Activated CD4-positive, alpha-beta T cell treated with anti-CD3 and anti-CD28 coated beads, Interleukin-2, amount 10 ng/mL, durations not matched to agents 7 days and 5 days (primary cell): ENCODE measurements at regions not wholly inside any gene's neighbourhood (a gene's known extent, or its start where the extent isn't known, plus 50 kb on each side); places are given as distances from the start of the nearest gene placed in this dataset.

ENCODE experiments used
- CTCF ChIA-PET: fragments of 350-600 bp; sonication (Branson Sonifier 250); formaldehyde crosslinking; loops from one replicate; lab custom pipeline; 2021; ENCODE audit warnings: antibody characterized with exemption; lab: Charles Lee
- POLR2A ChIA-PET: fragments of 350-600 bp; sonication (Branson Sonifier 250); formaldehyde crosslinking; loops from one replicate; lab custom pipeline; 2021; ENCODE audit warnings: antibody characterized with exemption; lab: Charles Lee
- DNase-seq: peaks from one replicate; pipeline ENCODE4 v3.0.0-alpha.2; 2020
- H3K27ac Mint-ChIP-seq: one replicate; pipeline ENCODE4 v1.8.0; 2021; ENCODE audit warnings: mild to moderate bottlenecking, moderate library complexity, mixed read lengths
- H3K27me3 Mint-ChIP-seq: one replicate; pipeline ENCODE4 v1.8.0; 2021; ENCODE audit warnings: mixed read lengths
- H3K36me3 Mint-ChIP-seq: one replicate; pipeline ENCODE4 v1.8.0; 2021; ENCODE audit warnings: low read depth, mixed read lengths
- H3K4me1 Mint-ChIP-seq: one replicate; pipeline ENCODE4 v1.8.0; 2021; ENCODE audit warnings: mixed read lengths
- H3K4me3 Mint-ChIP-seq: one replicate; pipeline ENCODE4 v1.8.0; 2021; ENCODE audit warnings: mild to moderate bottlenecking, moderate library complexity, mixed read lengths
- H3K9me3 Mint-ChIP-seq: one replicate; pipeline ENCODE4 v1.8.0; 2021; ENCODE audit warnings: mixed read lengths

DNA sequence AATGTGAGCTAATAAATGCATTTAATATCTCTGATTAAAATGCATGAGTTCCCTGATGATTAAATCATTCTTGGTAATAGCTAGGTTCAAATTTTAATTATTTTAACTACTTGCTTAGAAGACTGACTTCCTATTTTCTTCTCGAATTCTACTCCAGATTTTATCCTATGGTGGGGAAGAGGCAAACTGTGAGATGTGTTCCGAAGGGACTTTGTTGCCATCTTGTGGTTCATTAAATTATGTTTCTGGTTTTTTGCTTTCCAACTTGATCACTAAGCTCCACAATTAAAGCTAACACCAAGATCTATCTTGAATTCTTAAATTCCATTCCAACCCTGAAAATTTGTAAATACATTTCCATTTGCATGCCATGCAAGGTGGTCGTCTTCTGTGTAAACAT is 538.4 kb upstream of the PCDH20 start:
- no peak for DNase-seq
- Mint-ChIP-seq H3K9me3 (no peaks in the 10 kb centered on the region), H3K36me3 (no peaks in the 10 kb centered on the region), H3K27me3 (no peaks in the 10 kb centered on the region), H3K4me3 (no peak overlapping the region), H3K4me1 (no peaks in the 10 kb centered on the region), H3K27ac (no peak overlapping the region)
- ChIA-PET POLR2A (no interaction called here), CTCF (no interaction called here)

- H3K36me3 Mint-ChIP-seq, result no peaks in the 10 kb centered on the region
- no peak overlapping the region for H3K4me3 Mint-ChIP-seq
- no peaks in the 10 kb centered on the region for H3K9me3 Mint-ChIP-seq
- no peaks in the 10 kb centered on the region for H3K4me1 Mint-ChIP-seq
- DNase-seq, result no peak
- no peak overlapping the region for H3K27ac Mint-ChIP-seq
- H3K27me3 Mint-ChIP-seq, result no peaks in the 10 kb centered on the region
- ChIA-PET POLR2A (no interaction called here), CTCF (no interaction called here)
These were observed 535.2 kb upstream of the PCDH20 start for GRCh38 chr13:61950828-61951227.

GRCh38 chr13:61944329-61944929 is 528.8 kb upstream of the PCDH20 start:
- CTCF ChIA-PET, result no interaction called here

GRCh38 chr13:61935710-61936109 is 520.1 kb upstream of the PCDH20 start:
- Mint-ChIP-seq H3K27me3 (no peaks in the 10 kb centered on the region), H3K9me3 (no peaks in the 10 kb centered on the region), H3K27ac (no peak overlapping the region), H3K4me3 (no peak overlapping the region), H3K4me1 (no peaks in the 10 kb centered on the region), H3K36me3 (no peaks in the 10 kb centered on the region)
- CTCF ChIA-PET, result no interaction called here
- POLR2A ChIA-PET, result no interaction called here
- DNase-seq, result no peak

More at GRCh38 chr13:61944329-61944929, 528.8 kb upstream of the PCDH20 start:
- H3K27ac Mint-ChIP-seq, result no peak overlapping the region
- no peaks in the 10 kb centered on the region for H3K27me3 Mint-ChIP-seq
- no peak overlapping the region for H3K4me3 Mint-ChIP-seq
- H3K9me3 Mint-ChIP-seq, result peaks cover 2% of the 10 kb centered on the region
- no peak for DNase-seq
- POLR2A ChIA-PET, result no interaction called here
- no peaks in the 10 kb centered on the region for H3K36me3 Mint-ChIP-seq
- H3K4me1 Mint-ChIP-seq, result no peaks in the 10 kb centered on the region

DNA sequence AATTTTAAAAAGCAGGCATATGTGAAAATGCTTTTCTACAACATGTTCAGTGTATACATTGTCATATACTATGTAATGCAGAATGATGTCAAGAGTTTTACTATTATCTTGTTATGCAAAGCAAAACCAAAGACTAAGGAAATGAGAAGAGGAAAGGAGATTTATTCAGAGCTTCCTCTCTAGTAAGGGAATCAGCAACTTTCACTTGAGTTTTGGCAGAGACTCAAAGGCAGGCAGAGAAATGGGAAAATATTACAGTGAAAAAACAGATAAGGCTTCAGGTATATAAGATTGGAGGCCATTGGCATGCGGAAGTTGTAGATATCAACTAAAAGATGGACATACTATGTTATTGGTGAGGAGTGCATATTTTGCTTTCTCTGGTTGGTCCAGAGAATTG is 512.0 kb upstream of the PCDH20 start:
- Mint-ChIP-seq H3K36me3 (no peaks in the 10 kb centered on the region), H3K4me1 (no peaks in the 10 kb centered on the region), H3K4me3 (no peak overlapping the region), H3K9me3 (peaks cover 7% of the 10 kb centered on the region), H3K27me3 (no peaks in the 10 kb centered on the region), H3K27ac (no peak overlapping the region)
- POLR2A ChIA-PET, result no interaction called here
- CTCF ChIA-PET, result no interaction called here
- no peak for DNase-seq

DNA sequence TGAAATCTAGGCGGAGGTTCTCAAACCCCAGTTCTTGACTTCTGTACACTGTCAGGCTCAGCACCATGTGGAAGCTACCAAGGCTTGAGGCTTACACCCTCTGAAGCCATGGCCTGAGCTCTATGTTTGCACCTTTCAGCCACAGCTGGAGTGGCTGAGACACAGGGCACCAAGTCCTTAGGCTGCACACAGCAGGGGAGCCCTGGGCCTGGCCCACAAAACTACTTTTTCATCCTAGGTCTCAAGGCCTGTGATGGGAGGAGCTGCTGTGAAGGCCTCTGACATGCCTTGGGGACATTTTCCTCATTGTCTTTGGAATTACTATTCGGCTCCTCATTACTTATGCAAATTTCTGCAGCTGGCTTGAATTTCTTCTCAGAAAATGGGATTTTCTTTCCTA is 503.2 kb upstream of the PCDH20 start:
- Mint-ChIP-seq H3K36me3 (no peaks in the 10 kb centered on the region), H3K4me1 (no peaks in the 10 kb centered on the region), H3K9me3 (peaks cover 8% of the 10 kb centered on the region), H3K4me3 (no peak overlapping the region), H3K27ac (no peak overlapping the region), H3K27me3 (no peaks in the 10 kb centered on the region)
- DNase-seq, result no peak
- CTCF ChIA-PET, result no interaction called here
- POLR2A ChIA-PET, result no interaction called here

DNA sequence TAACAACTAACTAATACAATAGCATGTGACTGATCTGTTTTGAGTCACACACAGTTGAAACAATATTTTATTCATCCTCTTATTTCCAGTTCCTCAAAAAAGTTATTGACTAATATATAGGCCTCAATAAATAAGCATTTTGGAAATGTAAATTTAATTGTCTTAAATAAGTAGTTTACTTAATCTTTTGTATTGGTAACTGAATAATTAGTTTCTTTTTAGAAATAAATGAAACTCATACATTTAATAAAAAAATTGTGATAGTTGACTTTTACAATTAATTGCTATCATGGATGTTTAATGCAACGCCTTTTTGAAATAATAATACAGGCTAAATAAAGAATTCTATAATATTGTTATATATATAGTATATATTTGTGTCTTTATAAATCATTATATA is 500.8 kb upstream of the PCDH20 start:
- H3K4me3 Mint-ChIP-seq, result no peak overlapping the region
- H3K27me3 Mint-ChIP-seq, result no peaks in the 10 kb centered on the region
- no peak for DNase-seq
- no peaks in the 10 kb centered on the region for H3K36me3 Mint-ChIP-seq
- H3K4me1 Mint-ChIP-seq, result no peaks in the 10 kb centered on the region
- ChIA-PET POLR2A (no interaction called here), CTCF (no interaction called here)
- no peak overlapping the region for H3K27ac Mint-ChIP-seq
- H3K9me3 Mint-ChIP-seq, result peaks cover 5% of the 10 kb centered on the region

- Mint-ChIP-seq H3K4me3 (no peak overlapping the region), H3K4me1 (no peaks in the 10 kb centered on the region), H3K36me3 (no peaks in the 10 kb centered on the region), H3K9me3 (no peaks in the 10 kb centered on the region), H3K27ac (no peak overlapping the region), H3K27me3 (no peaks in the 10 kb centered on the region)
- POLR2A ChIA-PET, result no interaction called here
- no peak for DNase-seq
- CTCF ChIA-PET, result no interaction called here
These were observed 497.5 kb upstream of the PCDH20 start for GRCh38 chr13:61913183-61913582.

DNA sequence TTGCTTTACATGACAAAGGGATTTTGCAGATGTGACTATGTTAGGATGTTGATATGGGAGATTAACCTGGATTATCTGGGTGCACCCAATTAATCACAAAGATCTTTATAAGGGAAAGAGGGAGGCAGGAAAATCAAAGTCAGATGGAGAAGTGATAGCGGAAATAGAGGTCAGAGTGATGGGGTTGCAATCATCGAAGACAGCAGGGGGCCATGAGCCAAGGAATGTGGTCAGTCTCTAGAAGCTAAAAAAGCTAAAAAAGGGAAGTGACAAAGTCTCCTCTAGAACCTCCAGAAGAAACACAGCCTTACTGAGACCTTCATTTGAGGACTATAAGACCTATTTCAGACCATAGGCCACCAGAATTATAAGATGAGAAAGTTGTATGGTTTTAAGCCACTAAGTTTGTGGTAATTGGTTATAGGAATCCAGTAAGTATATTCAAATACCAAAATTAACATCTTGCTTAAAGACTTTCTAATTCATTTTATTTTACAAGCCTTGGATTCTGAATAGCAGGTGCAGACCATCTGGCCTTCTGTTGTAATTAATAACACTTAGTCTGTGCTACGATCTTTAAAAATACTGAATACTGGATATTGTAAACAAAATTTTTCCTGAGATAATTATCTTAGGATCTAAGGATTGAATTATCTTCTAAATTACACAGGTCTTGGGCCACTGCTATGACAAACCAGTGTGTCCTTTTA is 493.4 kb upstream of the PCDH20 start:
- H3K27ac Mint-ChIP-seq, result no peak overlapping the region
- no peaks in the 10 kb centered on the region for H3K27me3 Mint-ChIP-seq
- DNase-seq, result no peak
- no peaks in the 10 kb centered on the region for H3K4me1 Mint-ChIP-seq
- ChIA-PET CTCF (no interaction called here), POLR2A (no interaction called here)
- peaks cover 4% of the 10 kb centered on the region for H3K9me3 Mint-ChIP-seq
- no peaks in the 10 kb centered on the region for H3K36me3 Mint-ChIP-seq
- no peak overlapping the region for H3K4me3 Mint-ChIP-seq

- Mint-ChIP-seq H3K9me3 (peaks cover 4% of the 10 kb centered on the region), H3K27ac (no peak overlapping the region), H3K4me3 (no peak overlapping the region), H3K36me3 (no peaks in the 10 kb centered on the region), H3K27me3 (no peaks in the 10 kb centered on the region), H3K4me1 (no peaks in the 10 kb centered on the region)
- CTCF ChIA-PET, result no interaction called here
- no peak for DNase-seq
- POLR2A ChIA-PET, result interaction anchor here (0.7 kb wide), 1 partner anchor 253 kb away, joined by 4 read pairs; no protein-coding TSS in a partner anchor
These were observed 489.4 kb upstream of the PCDH20 start for GRCh38 chr13:61905054-61905453.

DNA sequence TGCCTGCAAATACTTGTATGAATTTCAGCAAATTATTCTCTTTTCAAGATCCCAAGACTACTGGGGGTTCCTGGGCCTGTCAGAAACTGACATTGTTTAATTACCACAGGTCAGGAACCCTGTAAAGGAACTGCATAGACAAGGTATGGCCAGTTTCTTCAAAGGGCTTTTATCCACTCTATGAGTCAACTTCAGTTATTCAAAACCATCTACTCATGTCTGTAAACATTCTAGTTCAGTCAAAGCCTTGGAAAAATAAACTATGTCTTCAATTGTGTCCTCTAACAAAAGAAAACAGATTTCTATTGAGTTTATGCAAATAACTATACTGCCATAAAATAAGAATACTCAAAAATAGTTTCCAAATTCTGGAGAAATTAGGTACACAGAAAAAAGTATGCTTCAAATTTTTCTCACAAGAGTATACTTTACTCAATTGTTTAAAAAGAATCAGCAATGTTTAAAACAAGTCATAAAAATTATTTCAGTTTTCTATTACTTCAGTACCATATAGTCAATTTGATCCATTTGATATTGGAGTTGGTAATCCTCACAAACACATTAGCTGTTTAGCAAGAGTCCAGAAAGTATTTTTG is 486.4 kb upstream of the PCDH20 start:
- no peaks in the 10 kb centered on the region for H3K36me3 Mint-ChIP-seq
- H3K27ac Mint-ChIP-seq, result no peak overlapping the region
- no peaks in the 10 kb centered on the region for H3K4me1 Mint-ChIP-seq
- H3K9me3 Mint-ChIP-seq, result no peaks in the 10 kb centered on the region
- no peak overlapping the region for H3K4me3 Mint-ChIP-seq
- POLR2A ChIA-PET, result no interaction called here
- no peak for DNase-seq
- no peaks in the 10 kb centered on the region for H3K27me3 Mint-ChIP-seq
- CTCF ChIA-PET, result no interaction called here

GRCh38 chr13:61900033-61900432 is 484.4 kb upstream of the PCDH20 start:
- H3K9me3 Mint-ChIP-seq, result no peaks in the 10 kb centered on the region
- no peak for DNase-seq
- H3K4me1 Mint-ChIP-seq, result no peaks in the 10 kb centered on the region
- H3K27me3 Mint-ChIP-seq, result no peaks in the 10 kb centered on the region
- H3K36me3 Mint-ChIP-seq, result no peaks in the 10 kb centered on the region
- H3K4me3 Mint-ChIP-seq, result no peak overlapping the region
- H3K27ac Mint-ChIP-seq, result no peak overlapping the region
- CTCF ChIA-PET, result no interaction called here
- POLR2A ChIA-PET, result no interaction called here

DNA sequence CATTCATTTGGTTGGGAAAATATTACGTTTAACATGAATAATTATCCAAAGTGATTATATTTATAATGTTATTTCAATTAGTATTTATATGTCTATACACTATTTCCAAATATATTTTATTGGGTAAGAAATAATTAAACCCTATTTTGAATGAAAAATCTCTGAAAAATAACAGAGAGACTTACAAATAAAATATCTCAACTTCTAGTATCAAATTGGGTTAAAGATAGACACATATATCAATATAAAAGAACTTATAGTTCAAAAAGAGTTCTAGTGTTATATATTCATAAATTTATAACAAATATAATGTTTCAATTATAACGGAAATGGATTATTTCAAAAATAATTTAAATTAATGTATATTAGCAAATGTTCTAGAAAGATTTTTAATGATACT is 482.6 kb upstream of the PCDH20 start:
- Mint-ChIP-seq H3K27me3 (no peaks in the 10 kb centered on the region), H3K36me3 (no peaks in the 10 kb centered on the region), H3K27ac (no peak overlapping the region), H3K9me3 (no peaks in the 10 kb centered on the region), H3K4me3 (no peak overlapping the region), H3K4me1 (no peaks in the 10 kb centered on the region)
- ChIA-PET CTCF (no interaction called here), POLR2A (no interaction called here)
- DNase-seq, result no peak
